GM23248 (cell line): ENCODE measurements at regions not wholly inside any gene's neighbourhood (a gene's known extent, or its start where the extent isn't known, plus 50 kb on each side); places are given as distances from the start of the nearest gene placed in this dataset.
"Not testable (repeated sequence)": the region's sequence is repeated elsewhere in the genome, so short reads cannot be mapped to it uniquely, and the experiment has no call there.

Experiments used
- EZH2 ChIP-seq: fragments of 200-600 bp; sonication (generic); IDR thresholded peaks from 2 replicates; pipeline ENCODE4 v1.6.1; 2018; ENCODE audit warnings: antibody characterized with exemption, mild to moderate bottlenecking; ENCODE audit not compliant: insufficient read depth, poor library complexity, severe bottlenecking
- EZH2phosphoT487 ChIP-seq: fragments of 200-600 bp; sonication (generic); IDR thresholded peaks from 2 replicates; pipeline ENCODE4 v1.6.1; 2018; ENCODE audit warnings: antibody characterized with exemption, moderate library complexity, mild to moderate bottlenecking, low read depth; ENCODE audit not compliant: insufficient read depth

DNA sequence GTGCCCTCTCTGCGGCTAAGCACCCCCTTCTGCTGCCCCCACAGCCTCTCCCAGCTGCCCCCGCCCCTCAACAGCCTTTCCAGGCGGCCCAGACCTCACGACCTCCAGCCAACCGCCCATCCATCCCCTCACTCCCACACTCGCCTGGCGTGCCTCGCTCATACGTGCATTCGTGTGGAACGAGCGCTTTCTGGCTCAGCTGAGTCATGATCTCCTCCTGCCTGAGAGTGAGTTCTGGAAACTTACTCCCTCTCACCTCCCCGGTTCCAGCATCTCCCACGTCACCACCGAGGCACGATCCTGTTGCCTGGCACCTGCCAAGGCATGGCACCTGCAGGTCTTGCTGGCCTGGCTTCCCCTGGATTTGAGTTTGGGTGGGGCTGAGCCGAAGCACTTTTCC, 5506.2 kb upstream of the TPTE start:
- TF ChIP-seq EZH2, EZH2phosphoT487: not testable (repeated sequence)
